ENCODE measurements at regions not wholly inside any gene's neighbourhood (a gene's known extent, or its start where the extent isn't known, plus 50 kb on each side); places are given as distances from the start of the nearest gene placed in this dataset.

DNA sequence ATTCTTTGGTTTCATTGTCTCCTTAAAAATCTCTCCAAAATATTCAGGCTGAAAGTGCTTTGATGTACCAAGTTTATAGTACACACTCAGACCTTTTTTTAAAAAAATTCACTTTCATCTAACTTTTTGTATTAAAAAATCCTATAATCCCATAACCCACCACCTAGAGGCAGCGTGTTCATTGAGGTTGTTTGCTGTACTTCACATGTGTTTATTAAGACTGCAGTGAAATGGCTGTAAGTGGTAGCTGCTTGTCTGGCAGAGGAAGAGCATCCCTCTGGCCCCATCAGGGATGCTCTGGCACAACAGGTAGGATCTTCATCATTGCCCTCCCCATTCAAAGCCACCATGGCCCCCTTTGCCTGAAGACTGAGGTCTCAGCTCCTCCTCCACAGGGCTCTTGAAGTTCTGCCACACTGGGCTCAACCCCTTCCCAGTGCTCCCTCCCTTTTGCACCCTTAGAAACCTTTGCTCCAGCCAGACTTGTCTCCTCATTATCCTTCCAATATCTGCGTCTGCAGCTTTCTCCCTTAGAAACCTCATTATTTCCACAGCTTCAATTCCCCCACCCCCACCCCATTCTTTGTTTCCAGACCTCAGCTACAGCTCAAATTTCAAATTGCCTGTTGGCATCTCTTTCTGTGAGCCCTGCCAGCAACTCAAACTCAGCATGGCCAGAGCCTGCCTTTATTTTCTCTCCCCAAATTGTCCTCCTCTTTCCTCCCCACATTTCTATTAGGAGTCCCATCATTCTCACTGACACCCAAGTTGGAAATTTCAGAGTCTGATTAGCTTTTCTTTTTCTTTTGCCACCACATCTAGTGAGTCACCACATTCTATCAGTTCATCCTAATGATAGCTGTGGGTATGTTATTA lies 369.6 kb upstream of the USP24 start:
- no peak for DNase-seq

DNA sequence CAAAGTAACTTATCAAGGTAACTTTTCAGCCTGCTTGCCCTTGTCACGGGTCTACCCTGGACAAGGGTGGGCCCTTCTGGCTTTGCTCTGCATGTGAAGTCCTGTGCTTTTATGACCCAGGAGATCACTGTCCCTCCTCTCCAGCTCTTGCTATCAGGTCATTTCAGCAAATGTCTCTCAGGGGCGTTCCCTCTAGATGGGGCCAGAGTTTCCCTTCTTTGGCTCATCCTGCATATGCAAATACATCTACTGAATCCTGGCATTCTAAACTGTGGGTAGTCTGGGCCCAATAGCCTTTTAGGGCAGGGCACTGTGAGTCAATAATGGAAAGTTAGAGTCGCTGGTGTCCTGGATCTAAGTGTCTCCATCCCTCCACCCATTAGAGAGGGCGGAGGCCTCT lies 366.9 kb upstream of the USP24 start:
- no peak for DNase-seq

DNA sequence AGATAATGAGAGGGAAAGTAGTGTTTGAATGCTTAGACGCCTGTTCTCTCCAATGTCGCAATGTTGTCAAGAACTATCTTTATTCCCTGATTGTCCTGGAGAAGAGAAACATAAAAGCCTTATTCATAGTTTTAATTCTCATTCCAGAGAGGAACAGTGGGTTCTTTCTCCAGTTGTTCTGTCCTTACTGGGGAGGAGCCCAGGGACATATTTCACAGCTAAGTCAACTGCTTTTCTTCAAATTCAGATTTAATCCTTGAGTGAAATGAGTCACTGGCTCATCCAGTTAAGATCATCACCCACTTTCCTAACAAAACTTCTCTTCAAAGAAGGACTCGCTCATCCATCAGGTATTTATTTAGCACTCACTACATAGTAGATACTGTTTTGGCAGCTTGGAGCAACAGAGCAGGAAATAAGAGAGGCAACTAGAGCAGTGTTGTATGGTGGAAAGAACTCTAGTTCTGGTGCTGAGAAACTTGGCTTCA lies 365.7 kb upstream of the USP24 start:
- DNase-seq = no peak

DNA sequence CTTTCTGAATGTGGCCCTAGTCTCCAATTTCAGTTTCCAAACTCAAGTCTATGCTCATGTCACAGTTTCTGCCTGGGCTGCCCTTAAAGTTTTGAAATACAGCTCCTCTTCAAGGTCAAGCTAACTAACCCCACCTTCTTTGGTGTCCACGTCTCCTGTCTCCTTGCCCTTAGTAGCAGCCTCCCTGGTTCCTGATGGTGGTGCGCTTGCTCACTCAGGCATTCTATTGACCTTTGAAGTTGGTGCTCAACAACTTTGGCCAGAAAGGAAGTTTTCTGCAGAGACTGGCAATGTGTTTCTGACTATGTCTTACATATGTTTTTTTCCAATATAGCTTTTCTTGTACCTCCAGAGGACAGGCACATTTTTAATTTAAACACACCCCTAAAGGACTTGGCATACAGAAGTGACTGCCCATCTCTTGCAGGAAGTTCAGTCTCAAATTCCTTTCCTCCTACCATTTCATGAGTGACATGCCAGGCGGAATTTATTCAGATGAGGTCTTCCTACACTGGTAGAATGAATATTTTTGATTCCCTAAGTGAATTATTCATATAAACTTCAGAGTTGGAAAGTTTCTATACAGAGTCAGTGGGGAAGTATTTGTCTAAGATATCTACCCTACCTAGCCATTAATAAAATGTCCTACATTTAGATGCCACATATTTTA lies 364.3 kb upstream of the USP24 start:
- no peak for DNase-seq

DNA sequence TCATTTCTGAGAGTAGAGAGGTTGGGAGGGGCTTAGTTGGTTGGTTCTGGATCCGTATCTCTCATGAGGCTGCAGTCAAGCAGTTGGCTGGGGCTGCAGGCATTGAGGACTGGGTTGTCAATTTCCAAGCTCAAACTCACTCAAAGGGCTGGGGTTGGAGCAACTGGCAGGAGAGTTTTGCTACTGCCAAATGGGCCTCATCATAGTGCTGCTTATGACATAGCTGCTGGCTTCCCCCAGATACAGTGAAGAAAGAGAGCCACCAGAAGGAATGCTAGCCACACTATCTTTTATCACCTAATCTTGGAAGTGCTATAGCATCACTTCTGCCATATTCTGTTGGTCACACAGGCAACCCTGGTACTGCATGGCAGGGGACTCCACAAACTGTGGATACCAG lies 363.5 kb upstream of the USP24 start:
- DNase-seq = no peak

DNA sequence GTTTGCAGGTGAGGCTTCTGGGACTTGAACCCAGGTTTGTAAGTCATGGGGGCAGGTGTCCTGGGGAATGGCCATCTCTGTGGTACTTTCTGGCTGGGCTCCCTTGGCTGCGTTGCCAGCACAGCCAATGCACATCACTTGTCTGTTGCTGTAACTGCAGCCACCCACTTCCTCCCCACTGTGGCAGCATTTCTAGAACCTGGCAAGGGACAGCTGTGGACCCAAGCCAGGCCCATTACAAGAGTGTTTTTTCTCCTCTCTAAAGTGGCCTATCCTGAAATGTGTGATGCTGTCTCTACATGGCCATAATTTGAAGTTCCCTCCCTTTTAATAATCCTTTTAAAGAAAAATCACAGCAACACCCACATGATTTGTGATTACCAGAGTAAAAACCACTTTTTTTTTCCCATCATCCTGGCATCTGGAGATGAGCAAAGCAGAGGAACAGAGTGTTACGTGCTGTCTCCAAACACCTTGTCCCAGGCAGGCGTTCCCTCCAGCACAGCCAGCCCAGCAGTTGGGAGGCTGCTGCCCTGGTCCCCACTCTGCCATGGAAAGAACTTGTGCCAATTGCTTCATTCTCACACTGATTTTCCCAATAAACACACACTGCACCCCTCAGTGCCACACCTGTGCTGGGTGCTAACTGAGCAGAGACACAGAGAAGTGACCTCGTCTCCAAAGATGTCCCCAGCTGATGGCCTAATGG lies 360.6 kb upstream of the USP24 start:
- DNase-seq = no peak

DNA sequence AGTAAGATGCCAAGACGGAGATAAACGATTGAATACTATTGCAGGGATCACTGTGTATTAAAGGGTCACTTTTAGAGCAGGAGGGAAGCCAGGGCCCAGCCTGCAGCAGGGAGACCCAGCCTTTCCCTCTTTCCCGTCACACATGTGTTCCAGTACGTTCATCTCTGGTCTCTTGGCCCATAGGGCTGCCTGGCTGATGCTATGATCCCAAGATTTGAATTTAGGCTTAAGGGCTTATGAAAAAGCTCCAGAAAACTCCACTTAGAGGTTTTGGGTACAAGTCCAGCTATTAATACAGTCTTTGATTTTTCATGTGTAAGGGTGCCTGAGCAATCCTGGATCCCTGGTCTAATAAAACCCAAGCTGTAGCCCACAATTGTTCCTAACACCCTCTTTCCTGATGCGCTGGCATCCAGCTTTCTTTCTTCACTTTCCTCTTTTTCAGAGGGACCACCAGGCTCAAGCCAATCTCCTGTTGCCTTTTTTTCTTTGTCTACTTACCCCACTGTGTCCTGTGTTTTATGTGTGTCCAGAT lies 359.6 kb upstream of the USP24 start:
- DNase-seq = no peak

DNA sequence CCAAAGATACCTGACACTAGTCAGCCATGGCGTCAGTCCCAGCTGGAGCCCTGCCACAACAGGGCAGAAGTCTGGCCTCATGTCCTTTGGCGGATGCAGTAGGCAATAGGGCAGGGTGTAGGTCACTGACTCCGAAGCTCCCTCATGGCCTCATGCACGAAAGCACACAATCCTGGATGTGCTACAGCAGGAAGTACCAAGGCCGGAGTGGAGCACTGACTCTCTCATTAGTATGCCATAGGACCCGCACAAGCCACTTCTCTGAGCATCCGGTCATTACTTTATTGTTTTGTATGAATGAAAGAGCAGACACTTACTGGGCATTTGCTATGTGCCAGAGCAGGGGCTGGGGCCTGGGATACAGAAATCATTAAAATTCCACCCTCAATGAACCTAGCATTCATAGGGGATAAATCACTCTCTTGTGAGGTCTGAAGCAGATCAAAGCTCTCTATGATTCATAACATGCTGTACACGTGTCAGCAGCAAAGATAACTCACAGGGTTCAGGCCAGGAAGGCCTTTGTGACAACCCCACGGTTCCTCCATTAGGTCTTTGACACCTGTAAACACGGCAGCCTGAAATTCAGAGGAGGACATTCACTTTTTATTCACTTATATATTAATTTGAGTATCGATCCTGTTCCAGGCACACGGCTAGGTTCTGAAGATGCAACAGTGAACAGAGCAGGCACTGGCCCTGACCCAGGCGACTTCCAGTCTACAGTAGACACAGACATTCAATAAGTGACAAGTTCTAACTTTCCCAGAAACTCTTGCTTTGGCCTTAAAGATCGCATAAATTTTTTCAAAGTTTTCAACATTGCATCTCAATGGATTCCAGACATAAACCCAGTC lies 357.9 kb upstream of the USP24 start:
- no peak for DNase-seq

DNA sequence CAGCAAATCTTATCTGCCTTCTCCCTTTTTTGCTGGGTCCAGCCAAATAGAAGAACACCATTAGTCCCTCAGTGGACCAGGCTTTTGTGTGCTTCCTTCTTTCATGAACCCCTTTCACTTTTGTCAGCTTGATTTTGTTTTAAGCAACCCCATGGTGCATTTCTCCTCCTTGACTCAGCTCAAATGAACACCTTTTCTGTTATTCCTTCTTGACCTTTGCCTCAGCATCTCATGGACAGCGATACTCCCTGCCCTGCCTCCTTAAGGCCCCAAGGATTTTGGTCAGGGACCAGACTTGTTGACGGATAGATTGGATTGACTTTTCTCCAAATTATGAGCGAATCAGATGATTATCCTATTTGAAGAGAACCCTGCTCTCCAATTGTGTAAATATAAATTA lies 356.6 kb upstream of the USP24 start:
- DNase-seq = no peak

DNA sequence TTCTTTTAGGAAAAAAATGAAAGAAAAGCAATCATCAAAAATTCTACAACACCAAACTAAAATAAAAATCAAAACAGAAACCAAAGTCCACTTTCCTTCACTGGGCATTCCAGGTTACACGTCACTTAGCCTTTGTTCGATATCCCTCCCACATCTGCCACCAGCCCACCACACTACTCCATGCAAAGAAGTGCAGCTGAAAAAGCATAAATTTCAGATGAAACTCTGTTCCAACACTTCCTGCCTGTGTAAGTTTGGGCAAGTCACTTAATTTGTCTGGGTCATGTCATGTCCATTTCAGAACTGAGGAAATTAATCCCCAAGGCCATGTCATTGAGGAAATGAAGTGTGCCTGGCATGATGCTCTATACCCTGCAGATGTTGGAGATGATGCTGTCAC lies 354.3 kb upstream of the USP24 start:
- DNase-seq = no peak

DNA sequence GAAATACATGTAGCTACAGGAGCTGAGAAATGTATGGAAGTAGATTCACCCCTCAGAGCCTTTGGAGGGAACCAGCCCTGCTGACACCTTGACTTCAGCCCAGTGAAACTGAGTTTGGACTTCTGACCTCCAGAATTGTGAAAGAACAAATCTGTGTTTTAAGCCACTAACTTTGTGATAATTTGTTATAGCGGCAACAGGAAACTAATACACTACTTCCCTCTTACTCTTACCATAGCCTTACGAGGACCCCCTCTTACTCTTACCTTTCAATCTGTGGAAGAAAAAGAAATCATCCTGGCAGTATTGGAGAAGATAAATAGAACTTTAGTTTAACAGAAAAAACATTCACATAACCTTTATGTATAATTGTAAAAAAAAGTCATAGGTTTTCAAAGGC lies 353.6 kb upstream of the USP24 start:
- DNase-seq = no peak

DNA sequence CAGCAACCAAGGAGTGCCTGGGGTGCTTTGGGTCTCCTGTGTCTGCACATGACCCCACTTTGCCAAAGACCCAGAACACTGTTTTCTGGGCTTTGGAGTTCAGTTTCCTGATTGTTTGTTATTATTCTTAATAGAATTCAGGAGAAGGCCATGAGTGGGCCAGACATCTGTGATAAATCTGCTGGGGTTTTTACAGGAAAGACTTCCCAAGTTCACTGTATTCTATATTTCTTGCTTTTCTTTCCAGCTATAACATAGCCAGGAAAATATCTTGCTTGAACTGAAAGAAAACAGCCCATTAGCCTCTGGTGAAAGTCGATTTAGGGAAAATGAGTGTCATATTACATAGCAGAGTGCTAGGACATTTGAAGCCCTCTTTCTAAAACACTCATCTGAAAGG lies 345.1 kb upstream of the USP24 start:
- DNase-seq = no peak

DNA sequence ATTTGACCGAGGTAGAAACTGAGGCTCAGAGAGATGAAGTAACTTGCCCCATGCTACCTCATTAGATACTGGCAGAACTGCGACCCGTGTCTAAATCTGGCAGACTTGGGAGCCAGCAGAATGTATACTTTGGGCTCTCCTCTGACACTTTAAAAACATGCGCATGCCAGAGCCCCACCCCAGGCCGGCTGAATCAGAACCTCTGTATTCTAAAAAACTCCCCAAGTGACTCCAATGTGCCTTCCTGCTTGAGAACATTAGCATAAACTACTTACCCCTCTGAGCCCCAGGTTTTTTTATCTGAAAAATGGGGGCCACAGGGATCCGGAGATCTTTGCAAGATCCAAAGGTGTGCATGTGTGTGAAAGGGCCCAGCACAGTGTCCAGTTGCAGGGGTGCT lies 344.7 kb upstream of the USP24 start:
- no peak for DNase-seq

DNA sequence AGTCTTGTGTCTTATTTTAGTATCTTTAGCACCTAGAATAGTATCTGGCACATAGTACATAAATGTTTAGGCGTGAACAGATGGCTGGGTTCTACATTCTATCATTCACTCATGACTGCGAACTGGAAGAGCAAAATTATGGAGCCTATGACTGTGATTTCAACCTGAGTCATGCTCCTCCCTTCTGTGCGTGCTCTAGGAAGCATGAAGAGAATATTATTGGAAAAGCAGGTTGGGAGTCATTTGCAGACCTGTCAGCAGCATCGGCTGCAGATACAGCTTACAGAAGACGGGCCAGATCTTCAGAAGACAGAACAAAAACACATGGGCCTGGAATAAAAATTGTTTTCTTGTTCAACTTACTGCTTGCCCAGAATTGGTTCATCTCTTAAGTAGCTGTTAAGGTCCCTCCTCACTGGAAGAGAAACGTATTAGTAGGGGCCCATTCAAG lies 344.0 kb upstream of the USP24 start:
- DNase-seq = no peak

DNA sequence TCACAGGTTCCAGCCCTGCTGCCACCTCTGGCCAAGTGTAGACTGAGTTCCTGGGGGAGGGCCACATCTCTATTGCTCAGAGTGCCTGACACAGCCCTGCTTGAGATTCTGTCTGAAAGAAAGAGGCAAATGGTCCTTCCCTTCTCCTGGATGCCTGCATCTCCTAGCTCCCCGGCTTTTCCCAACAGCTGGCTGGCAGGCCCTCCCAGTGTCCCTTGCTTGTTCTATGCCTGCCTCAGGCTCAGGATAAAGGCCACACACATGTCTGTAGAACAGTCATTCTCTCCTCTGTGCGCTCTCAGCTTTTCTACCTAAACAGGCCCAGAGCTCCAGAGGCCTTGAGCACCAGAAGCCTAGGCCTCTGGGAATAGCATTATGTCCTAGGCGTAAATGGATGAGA lies 343.4 kb upstream of the USP24 start:
- no peak for DNase-seq

DNA sequence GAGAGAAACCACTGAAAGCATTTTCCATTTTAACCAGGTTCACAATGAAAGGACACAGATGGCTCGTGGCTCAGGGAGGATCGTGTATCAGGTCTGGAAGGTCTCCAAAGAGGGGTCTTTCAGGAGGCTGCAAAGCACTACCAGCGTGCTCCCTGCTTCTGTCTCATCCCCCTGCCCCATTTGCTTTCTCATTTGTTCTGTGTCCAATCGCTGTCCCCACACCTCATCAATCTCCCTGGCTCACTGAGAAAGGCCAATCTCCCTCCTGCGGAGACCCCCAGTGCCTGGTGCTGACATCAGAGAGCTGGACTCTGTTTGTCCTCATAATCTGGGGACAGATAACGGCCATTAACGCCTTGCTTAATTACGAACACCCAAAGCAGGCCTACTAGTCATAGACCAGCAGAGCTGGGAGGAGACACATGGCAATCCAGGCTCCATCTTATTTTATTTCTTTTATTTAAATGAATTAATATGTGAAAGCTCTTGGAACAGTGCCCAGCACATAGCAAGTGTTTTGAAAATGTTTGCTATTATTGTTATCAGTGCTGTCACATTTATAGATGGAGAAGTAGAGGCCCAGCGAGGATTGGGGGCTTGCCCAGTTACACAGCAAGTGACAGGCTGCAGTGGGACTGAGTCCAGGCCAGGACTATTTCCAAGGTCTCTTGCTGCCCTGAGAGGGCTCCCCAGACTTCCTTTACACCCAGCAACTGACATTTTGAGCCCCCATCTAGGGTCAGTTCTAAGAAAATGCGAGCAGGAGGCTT lies 341.0 kb upstream of the USP24 start:
- no peak for DNase-seq

DNA sequence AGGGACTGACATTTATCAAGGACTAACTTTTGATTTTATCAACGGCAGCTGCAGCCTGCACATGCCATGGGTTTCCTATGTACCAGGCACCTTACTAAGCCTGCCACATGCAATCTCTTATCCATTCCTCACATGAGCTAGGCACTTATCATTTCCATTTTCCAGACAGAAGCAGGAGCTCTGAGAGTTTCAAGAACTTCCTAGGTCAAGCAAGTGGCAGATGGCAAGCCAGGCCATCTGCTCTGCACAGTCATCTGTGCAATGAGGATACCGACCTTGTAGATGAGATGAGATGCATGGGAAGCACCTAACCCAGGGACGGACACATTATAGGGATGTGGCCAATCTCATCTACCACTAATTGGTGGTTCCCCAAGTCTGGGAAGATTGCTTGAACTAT lies 339.4 kb upstream of the USP24 start:
- no peak for DNase-seq

DNA sequence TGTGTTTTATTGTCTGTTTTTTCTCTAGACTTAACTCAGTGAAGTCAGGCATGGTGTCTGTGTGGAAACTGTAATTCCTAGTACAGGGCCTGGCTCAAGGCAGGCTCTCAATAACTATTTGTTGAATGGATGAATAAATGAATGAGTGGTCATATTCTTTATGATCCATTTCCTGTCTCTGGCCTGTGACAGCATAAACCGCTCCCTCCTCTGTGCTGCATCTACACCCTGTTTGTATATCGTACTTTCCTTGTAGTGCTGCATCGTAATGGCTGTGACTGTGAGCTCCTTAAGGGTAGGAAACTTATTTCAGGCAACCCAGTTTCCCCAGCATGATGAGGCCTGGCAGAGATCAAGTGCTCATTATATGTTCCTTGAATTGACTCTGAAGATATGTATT lies 337.5 kb upstream of the USP24 start:
- no peak for DNase-seq

DNA sequence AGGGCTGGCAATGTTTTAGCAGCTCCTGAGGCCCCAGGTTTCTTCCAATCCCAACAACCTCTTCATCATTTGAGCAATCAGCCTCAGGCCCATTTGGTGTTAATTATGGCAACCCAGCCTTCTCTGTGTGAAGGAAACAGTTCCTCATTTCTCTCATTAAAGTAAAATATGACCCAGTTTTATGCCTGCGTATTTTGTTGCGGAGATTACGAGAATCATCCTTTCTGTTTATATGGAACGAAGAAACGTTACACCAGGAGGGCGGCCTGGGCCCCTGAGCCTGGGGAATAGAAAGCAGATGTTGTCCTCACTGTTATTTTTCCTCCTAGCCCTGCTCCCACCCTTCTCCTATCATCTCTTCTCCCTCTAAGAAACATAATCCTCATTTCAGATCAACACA lies 332.2 kb upstream of the USP24 start:
- DNase-seq = no peak

DNA sequence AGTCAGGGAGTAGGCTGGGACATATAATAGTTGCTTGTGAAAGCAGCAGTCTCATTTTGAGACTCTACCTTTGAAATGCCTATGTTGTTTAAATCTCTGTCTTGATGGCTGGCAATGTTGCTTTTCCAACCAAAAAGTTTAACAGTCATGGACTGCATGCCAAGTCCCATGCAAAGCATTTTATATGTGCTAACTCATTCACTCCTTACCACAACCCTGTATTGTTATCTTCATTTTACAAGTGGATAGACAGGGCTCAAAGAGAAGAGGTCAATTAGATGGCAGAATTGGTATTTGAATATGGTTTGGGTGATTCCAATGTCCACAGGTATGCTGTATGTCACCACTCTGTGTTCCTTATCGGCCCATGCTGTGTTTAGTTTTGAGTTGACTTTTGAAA lies 331.4 kb upstream of the USP24 start:
- no peak for DNase-seq

DNA sequence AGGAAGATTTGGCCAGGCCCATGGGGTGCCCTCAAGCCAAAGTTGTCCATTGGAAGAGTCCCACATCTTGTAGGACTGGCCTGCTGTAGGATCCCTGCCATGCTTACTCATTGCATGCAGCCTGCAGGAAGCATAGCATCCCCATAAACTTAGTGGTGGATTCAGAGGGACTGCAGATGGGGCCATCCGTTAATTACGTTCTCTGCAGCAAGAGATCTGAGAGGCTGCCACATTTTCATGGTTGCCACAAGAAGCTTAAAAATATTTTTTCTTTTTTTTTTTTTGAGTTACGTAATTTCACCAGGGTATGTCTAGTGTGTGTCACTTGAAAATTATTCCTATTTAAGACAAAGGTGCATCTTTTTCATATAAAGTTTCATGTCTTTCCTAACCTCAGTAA lies 329.7 kb upstream of the USP24 start:
- DNase-seq = no peak

Measured in CD4-positive, alpha-beta T cell treated with Interleukin-12 subunit alpha and Interleukin-12 subunit beta, for 1 hour (primary cell).